B cell (primary cell): ENCODE measurements at regions not wholly inside any gene's neighbourhood (a gene's known extent, or its start where the extent isn't known, plus 50 kb on each side); places are given as distances from the start of the nearest gene placed in this dataset.
"Not testable (repeated sequence)": the region's sequence is repeated elsewhere in the genome, so short reads cannot be mapped to it uniquely, and the experiment has no call there.

ENCODE experiments used
- ATAC-seq: fragments of 200-7000 bp; cut with Tn5 transposase; one replicate; pipeline ENCODE4 v1.10.0; 2021; ENCODE audit warnings: low read depth, mild to moderate bottlenecking, moderate number of reproducible peaks, moderate library complexity
- CTCF ChIA-PET: fragments of 350-600 bp; sonication (Branson Sonifier 250); formaldehyde crosslinking; loops from one replicate; lab custom pipeline; 2021; ENCODE audit warnings: antibody characterized with exemption, inconsistent platforms; lab: Charles Lee
- POLR2A ChIA-PET: fragments of 350-600 bp; sonication (Branson Sonifier 250); formaldehyde crosslinking; loops from one replicate; lab custom pipeline; 2021; ENCODE audit warnings: antibody characterized with exemption; lab: Charles Lee
- DNase-seq: peaks from one replicate; pipeline ENCODE4 v3.0.0; 2013
- H2AFZ ChIP-seq: 2 replicates; pipeline ENCODE4 v1.6.1; 2012; ENCODE audit warnings: mild to moderate bottlenecking, low read depth, low read length; ENCODE audit not compliant: insufficient read depth, poor library complexity, severe bottlenecking
- H3K27ac ChIP-seq, 2 donors: 1 replicate in 1 of 2; 2 replicates in 1 of 2; pipeline ENCODE4 v1.5.1; 2012 to 2013; ENCODE audit warnings: low read length in 2 of 2, mild to moderate bottlenecking in 2 of 2, moderate library complexity in 1 of 2
- H3K27me3 ChIP-seq, 4 experiments: fragments of 200-600 bp in 1 of 4; sonication (generic) in 1 of 4; replicated peaks in 1 of 4; 1 replicate in 2 of 4; 2 replicates in 2 of 4; pipeline versions ENCODE4 v1.6.1 to v1.7.0; 2013 to 2016; ENCODE audit warnings: low read length in 3 of 4, mild to moderate bottlenecking in 2 of 4, mixed read lengths in 1 of 4, moderate library complexity in 1 of 4; ENCODE audit not compliant: insufficient read depth in 4 of 4, control insufficient read depth in 3 of 4; ENCODE audit errors: control extremely low read depth in 1 of 4
- H3K36me3 ChIP-seq, 2 experiments: replicated peaks in 1 of 2; 1 replicate in 1 of 2; 2 replicates in 1 of 2; pipeline versions ENCODE4 v1.6.1 to v1.7.1; 2013; ENCODE audit warnings: low read length in 1 of 2; ENCODE audit not compliant: insufficient read depth in 2 of 2, control insufficient read depth in 1 of 2; ENCODE audit errors: control extremely low read depth in 1 of 2, extremely low read depth in 1 of 2
- H3K4me1 ChIP-seq, 2 donors: fragments of 200-600 bp in 1 of 2; sonication (generic) in 1 of 2; 1 replicate in 1 of 2; 2 replicates in 1 of 2; pipeline versions ENCODE4 v1.5.1 to v1.6.1; 2013 to 2017; ENCODE audit warnings: low read length in 2 of 2; ENCODE audit not compliant: control insufficient read depth in 2 of 2, insufficient read depth in 2 of 2
- H3K4me2 ChIP-seq: replicated peaks from 2 replicates; pipeline ENCODE3; 2012; ENCODE audit warnings: mild to moderate bottlenecking, low read depth, low read length; ENCODE audit not compliant: poor library complexity, severe bottlenecking
- H3K4me3 ChIP-seq, 5 experiments: fragments of 200-600 bp in 1 of 5; sonication (generic) in 1 of 5; 1 replicate in 3 of 5; 2 replicates in 2 of 5; pipeline versions ENCODE4 v1.5.1 to v1.7.0; 2011 to 2016; ENCODE audit warnings: low read length in 4 of 5, mild to moderate bottlenecking in 4 of 5, low read depth in 2 of 5, control low read depth in 1 of 5, moderate library complexity in 1 of 5; ENCODE audit not compliant: insufficient read depth in 1 of 5; ENCODE audit errors: control extremely low read depth in 1 of 5, extremely low read depth in 1 of 5
- H3K79me2 ChIP-seq: fragments of 200-600 bp; sonication (generic); one replicate; pipeline ENCODE4 v1.6.0; 2016; ENCODE audit warnings: low read length; ENCODE audit not compliant: control insufficient read depth, insufficient read depth
- H3K9ac ChIP-seq: fragments of 200-600 bp; sonication (generic); 2 replicates; pipeline ENCODE4 v1.6.1; 2017; ENCODE audit warnings: mild to moderate bottlenecking, low read length, moderate library complexity
- H3K9me3 ChIP-seq, 3 donors: one replicate each; pipeline versions ENCODE4 v1.6.1 to v1.7.1; 2013; ENCODE audit warnings: low read length in 2 of 3; ENCODE audit not compliant: control insufficient read depth in 2 of 3, insufficient read depth in 1 of 3; ENCODE audit errors: control extremely low read depth in 1 of 3
- H4K20me1 ChIP-seq: 2 replicates; pipeline ENCODE4 v1.6.0; 2012; ENCODE audit warnings: mild to moderate bottlenecking, low read length; ENCODE audit not compliant: insufficient read depth, control insufficient read depth, poor library complexity, severe bottlenecking
- H3K27ac Mint-ChIP-seq: one replicate; pipeline ENCODE4 v1.8.0; 2021; ENCODE audit warnings: mixed read lengths
- H3K27me3 Mint-ChIP-seq: one replicate; pipeline ENCODE4 v1.8.0; 2021; ENCODE audit warnings: mixed read lengths
- H3K4me1 Mint-ChIP-seq: one replicate; pipeline ENCODE4 v1.8.0; 2021; ENCODE audit warnings: mixed read lengths
- H3K4me3 Mint-ChIP-seq: one replicate; pipeline ENCODE4 v1.8.0; 2021; ENCODE audit warnings: mixed read lengths
- H3K9me3 Mint-ChIP-seq: one replicate; pipeline ENCODE4 v1.8.0; 2022; ENCODE audit warnings: mixed read lengths; ENCODE audit not compliant: insufficient read depth
- CTCF ChIP-seq: fragments of 200-600 bp; IDR thresholded peaks from one replicate; pipeline ENCODE4 v1.8.0; 2022; ENCODE audit warnings: antibody characterized with exemption, mild to moderate bottlenecking
- EZH2 ChIP-seq: IDR thresholded peaks from 2 replicates; pipeline ENCODE4 v1.6.1; 2012; ENCODE audit warnings: borderline replicate concordance, low read depth, mild to moderate bottlenecking, moderate library complexity, low read length; ENCODE audit not compliant: insufficient read depth, poor library complexity, severe bottlenecking
- WGBS: methylation state at CpG from one replicate; pipeline ENCODE4 v1.1.5; 2013; ENCODE audit warnings: missing lambda C conversion rate; ENCODE audit not compliant: insufficient coverage; 5-methylcytosine and 5-hydroxymethylcytosine counted together
- intact Hi-C: fragments of 100-400 bp; cut with micrococcal nuclease; formaldehyde crosslinking; loops from one replicate; pipeline ENCODE4 v1.10.0; 2022

GRCh38 chr6:134746140-134746539 lies 203.8 kb downstream of the ALDH8A1 start:
- no peaks in the 10 kb centered on the region for H3K4me1 Mint-ChIP-seq
- Histone ChIP-seq H3K4me1 (no peaks in the 10 kb centered on the region), H3K36me3 (no peaks in the 10 kb centered on the region), H3K4me2 (no peak overlapping the region), H2AFZ (no peak overlapping the region), H3K27ac (no peak overlapping the region), H3K79me2 (no peaks in the 10 kb centered on the region), H4K20me1 (no peaks in the 10 kb centered on the region), H3K9ac (no peak overlapping the region), H3K27me3 (no peaks in the 10 kb centered on the region), H3K9me3 (no peaks in the 10 kb centered on the region), H3K4me3 (no peak overlapping the region)
- ChIA-PET POLR2A (no interaction called here), CTCF (interaction anchor here (0.5 kb wide), 1 partner anchor 29 kb away, joined by 3 read pairs; no protein-coding TSS in a partner anchor)
- H3K4me3 Mint-ChIP-seq = no peak overlapping the region
- DNase-seq = no peak
- no peak for ATAC-seq
- H3K27me3 Mint-ChIP-seq = peaks cover 23% of the 10 kb centered on the region
- intact Hi-C loops = no loop called here
- TF ChIP-seq EZH2 = no peak
- TF ChIP-seq CTCF = no peak
- WGBS = no CpG with 5 or more reads among the region's 2 CpGs
- no peaks in the 10 kb centered on the region for H3K9me3 Mint-ChIP-seq
- H3K27ac Mint-ChIP-seq = no peak overlapping the region

GRCh38 chr6:134745192-134745591 lies 204.7 kb downstream of the ALDH8A1 start:
- H3K27ac Mint-ChIP-seq, CTCF ChIA-PET, H3K4me2 ChIP-seq, H3K36me3 ChIP-seq, H3K79me2 ChIP-seq, H3K9me3 ChIP-seq, H3K4me1 ChIP-seq, ATAC-seq, POLR2A ChIA-PET, H2AFZ ChIP-seq, H3K9ac ChIP-seq, intact Hi-C loops, H3K27ac ChIP-seq, H3K4me3 ChIP-seq, H4K20me1 ChIP-seq, DNase-seq, H3K9me3 Mint-ChIP-seq, H3K4me1 Mint-ChIP-seq, H3K27me3 ChIP-seq, H3K4me3 Mint-ChIP-seq: not testable (repeated sequence)
- peaks cover 23% of the 10 kb centered on the region for H3K27me3 Mint-ChIP-seq
- WGBS = 92% methylated on average over 3 of the region's 8 CpGs
